ENCODE measurements at regions not wholly inside any gene's neighbourhood (a gene's known extent, or its start where the extent isn't known, plus 50 kb on each side); places are given as distances from the start of the nearest gene placed in this dataset.

DNA sequence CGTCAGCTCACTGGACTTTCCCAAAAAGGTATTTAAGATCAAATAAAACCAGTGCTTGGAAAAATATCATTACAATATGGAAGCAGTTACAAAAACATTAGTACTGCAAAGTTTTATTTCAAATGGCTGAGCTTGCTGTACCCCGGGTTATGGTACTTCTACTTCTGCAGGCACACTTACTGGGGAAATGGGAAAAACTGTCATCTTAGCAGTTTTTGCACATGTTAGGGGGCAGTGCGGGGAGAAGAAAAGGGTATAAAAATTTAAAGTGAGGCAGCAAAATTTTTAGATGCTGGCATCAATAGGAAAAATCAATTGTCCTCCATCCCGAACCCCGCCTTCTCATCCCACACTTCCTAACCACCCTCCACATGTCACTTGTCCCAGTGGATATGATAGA is 133.4 kb downstream of the ATG4C start:
- no peak overlapping the region for H3K4me3 Mint-ChIP-seq
- TF ChIP-seq, protein P1, sequence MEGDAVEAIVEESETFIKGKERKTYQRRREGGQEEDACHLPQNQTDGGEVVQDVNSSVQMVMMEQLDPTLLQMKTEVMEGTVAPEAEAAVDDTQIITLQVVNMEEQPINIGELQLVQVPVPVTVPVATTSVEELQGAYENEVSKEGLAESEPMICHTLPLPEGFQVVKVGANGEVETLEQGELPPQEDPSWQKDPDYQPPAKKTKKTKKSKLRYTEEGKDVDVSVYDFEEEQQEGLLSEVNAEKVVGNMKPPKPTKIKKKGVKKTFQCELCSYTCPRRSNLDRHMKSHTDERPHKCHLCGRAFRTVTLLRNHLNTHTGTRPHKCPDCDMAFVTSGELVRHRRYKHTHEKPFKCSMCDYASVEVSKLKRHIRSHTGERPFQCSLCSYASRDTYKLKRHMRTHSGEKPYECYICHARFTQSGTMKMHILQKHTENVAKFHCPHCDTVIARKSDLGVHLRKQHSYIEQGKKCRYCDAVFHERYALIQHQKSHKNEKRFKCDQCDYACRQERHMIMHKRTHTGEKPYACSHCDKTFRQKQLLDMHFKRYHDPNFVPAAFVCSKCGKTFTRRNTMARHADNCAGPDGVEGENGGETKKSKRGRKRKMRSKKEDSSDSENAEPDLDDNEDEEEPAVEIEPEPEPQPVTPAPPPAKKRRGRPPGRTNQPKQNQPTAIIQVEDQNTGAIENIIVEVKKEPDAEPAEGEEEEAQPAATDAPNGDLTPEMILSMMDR (IDR thresholded peaks at IDR 0.05) = no peak
- ChIA-PET POLR2A (no interaction called here), CTCF (no interaction called here)
- peaks cover 5% of the 10 kb centered on the region for H3K27me3 Mint-ChIP-seq
- no peaks in the 10 kb centered on the region for H3K36me3 Mint-ChIP-seq (ENCODE audit: low read depth)
- H3K4me1 Mint-ChIP-seq (ENCODE audit: low read depth) = no peaks in the 10 kb centered on the region
- intact Hi-C loops (cut with micrococcal nuclease) = no loop called here
- DNase-seq (no peak), ATAC-seq (no peak)
- H3K27ac Mint-ChIP-seq = no peak overlapping the region
- H3K9me3 Mint-ChIP-seq = no peaks in the 10 kb centered on the region

DNA sequence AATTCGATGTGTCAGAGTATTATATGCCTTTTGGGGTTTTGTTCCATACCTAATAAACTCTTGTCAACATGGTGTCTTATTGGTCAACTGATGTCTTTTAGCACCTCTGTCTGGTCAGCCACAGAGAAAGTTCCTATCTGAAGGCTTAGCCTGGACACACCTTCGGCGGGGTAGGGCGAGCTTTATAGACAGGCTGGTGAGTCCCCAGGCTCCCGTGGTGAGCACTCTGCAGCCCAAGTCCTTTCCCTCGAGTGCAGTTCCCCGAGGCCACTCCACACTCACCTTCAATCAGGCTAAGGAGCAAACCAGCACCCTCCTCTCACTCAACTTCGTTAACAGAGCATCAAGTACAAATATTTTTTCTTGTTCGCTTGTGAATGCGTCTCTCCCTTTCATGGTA is 133.9 kb downstream of the ATG4C start:
- TF ChIP-seq, protein P1 (IDR thresholded peaks at IDR 0.05) = no peak
- Mint-ChIP-seq H3K4me1 (ENCODE audit: low read depth) (no peaks in the 10 kb centered on the region), H3K36me3 (ENCODE audit: low read depth) (no peaks in the 10 kb centered on the region), H3K27ac (no peak overlapping the region), H3K9me3 (peaks cover under 1% of the 10 kb centered on the region), H3K4me3 (no peak overlapping the region), H3K27me3 (peaks cover 5% of the 10 kb centered on the region)
- CTCF ChIA-PET = no interaction called here
- POLR2A ChIA-PET = no interaction called here
- intact Hi-C loops (cut with micrococcal nuclease) = no loop called here
- DNase-seq = no peak
- no peak for ATAC-seq

DNA sequence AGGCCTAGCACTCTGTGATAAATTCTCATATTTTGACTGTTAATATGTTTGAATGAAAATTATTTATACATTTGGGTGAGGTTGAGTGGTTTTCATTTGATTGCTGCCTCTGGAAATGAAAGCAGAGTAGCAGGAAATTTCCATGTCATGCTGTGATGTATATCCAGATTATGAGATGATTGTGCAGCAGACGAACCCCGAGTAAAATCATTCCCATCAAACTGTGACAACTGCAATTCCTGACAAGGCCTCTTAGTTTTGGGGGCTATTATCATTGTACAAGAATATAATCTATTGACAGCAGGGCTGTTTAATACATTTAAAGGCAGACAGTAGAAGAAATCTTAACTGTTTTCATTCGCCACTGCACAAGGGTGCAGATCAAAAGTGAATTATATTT is 134.8 kb downstream of the ATG4C start:
- no peak for ATAC-seq
- TF ChIP-seq, protein P1 (IDR thresholded peaks at IDR 0.05) = no peak
- CTCF ChIA-PET = no interaction called here
- Mint-ChIP-seq H3K4me1 (ENCODE audit: low read depth) (no peaks in the 10 kb centered on the region), H3K36me3 (ENCODE audit: low read depth) (no peaks in the 10 kb centered on the region), H3K4me3 (no peak overlapping the region), H3K27ac (no peak overlapping the region), H3K9me3 (peaks cover 2% of the 10 kb centered on the region), H3K27me3 (peaks cover 5% of the 10 kb centered on the region)
- intact Hi-C loops (cut with micrococcal nuclease) = no loop called here
- DNase-seq = no peak
- POLR2A ChIA-PET = no interaction called here

DNA sequence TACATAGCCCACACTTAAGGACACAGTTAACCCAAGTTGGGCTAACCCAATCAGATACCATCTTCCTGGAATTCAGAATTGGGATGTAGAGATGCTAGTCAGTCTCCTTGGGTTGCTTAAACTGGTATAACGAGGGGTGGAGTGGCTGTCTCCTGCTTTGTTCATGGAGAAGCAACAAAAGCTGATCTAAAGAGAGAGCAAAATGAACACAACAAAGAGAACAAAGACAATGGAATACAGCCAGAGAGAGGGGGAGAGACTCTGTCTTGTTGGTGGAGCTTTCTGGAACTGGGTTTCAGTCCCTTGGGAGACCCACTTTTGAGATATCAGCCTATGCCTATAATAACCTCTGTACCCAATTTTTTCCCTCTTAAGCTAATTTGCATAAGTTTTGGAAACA is 138.1 kb downstream of the ATG4C start:
- ChIA-PET CTCF (no interaction called here), POLR2A (no interaction called here)
- H3K27me3 Mint-ChIP-seq = peaks cover 6% of the 10 kb centered on the region
- intact Hi-C loops (cut with micrococcal nuclease) = no loop called here
- TF ChIP-seq, protein P1 (IDR thresholded peaks at IDR 0.05) = no peak
- no peak for ATAC-seq
- H3K4me3 Mint-ChIP-seq = no peak overlapping the region
- peaks cover 2% of the 10 kb centered on the region for H3K9me3 Mint-ChIP-seq
- H3K27ac Mint-ChIP-seq = no peak overlapping the region
- no peak for DNase-seq
- H3K4me1 Mint-ChIP-seq (ENCODE audit: low read depth) = no peaks in the 10 kb centered on the region
- H3K36me3 Mint-ChIP-seq (ENCODE audit: low read depth) = no peaks in the 10 kb centered on the region

DNA sequence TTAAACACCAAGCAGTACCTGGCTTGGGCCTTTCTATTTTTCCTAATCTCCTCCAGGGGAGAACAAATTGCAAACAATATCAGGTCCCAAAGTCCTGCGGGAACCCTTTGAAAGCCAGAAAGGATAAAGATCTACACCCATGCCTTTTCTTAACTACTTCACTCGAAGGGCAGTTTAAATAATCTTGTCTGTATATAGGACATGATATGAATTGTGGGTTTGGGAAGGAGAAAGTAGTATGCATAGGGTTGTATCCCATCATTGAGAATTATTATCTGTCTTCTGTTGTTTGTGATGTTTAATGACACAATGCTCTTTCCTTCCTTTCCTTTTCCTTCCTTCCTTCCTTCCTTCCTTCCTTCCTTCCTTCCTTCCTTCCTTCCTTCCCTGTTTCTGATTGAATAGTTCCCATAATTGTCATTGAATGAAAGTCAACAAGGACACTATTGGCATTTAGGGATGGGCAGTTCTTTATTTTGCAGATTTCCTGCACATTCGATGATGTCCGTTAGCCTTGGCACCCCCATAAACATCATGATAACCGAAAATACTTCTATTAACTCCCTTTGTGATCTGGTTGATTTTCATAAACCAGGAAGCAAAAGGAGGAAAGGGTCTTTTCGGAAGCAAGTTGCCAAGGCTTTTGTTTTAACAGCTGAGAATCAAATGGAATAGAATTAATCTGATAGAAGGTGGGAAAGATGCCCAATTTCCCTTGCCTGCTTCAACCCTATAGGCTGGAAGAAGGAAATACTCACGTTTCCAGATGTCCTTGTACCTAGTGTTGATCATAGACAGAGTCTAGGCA is 141.3 kb downstream of the ATG4C start:
- ChIA-PET POLR2A (no interaction called here), CTCF (interaction anchor here (0.7 kb wide), 1 partner anchor 20 kb away, joined by 3 read pairs; no protein-coding TSS in a partner anchor)
- Mint-ChIP-seq H3K4me3 (no peak overlapping the region), H3K4me1 (ENCODE audit: low read depth) (no peaks in the 10 kb centered on the region), H3K36me3 (ENCODE audit: low read depth) (no peaks in the 10 kb centered on the region), H3K9me3 (peaks cover 2% of the 10 kb centered on the region), H3K27me3 (peaks cover 4% of the 10 kb centered on the region), H3K27ac (no peak overlapping the region)
- DNase-seq = no peak
- TF ChIP-seq, protein P1 (IDR thresholded peaks at IDR 0.05) = no peak
- ATAC-seq = no peak
- intact Hi-C loops (cut with micrococcal nuclease) = no loop called here

All from activated CD8-positive, alpha-beta T cell treated with anti-CD3 and anti-CD28 coated beads for 36 hours (primary cell).